GM12864 (cell line): ENCODE measurements at regions not wholly inside any gene's neighbourhood (a gene's known extent, or its start where the extent isn't known, plus 50 kb on each side); places are given as distances from the start of the nearest gene placed in this dataset.
"Not testable (repeated sequence)": the region's sequence is repeated elsewhere in the genome, so short reads cannot be mapped to it uniquely, and the experiment has no call there.

Experiments used
- DNase-seq: peaks from one replicate; pipeline ENCODE4 v3.0.0-alpha.2; 2011; ENCODE audit warnings: low read depth
- H3K4me3 ChIP-seq: 2 replicates; pipeline ENCODE4 v1.5.1; 2011; ENCODE audit warnings: mild to moderate bottlenecking, low read depth, low read length, control low read depth
- TF ChIP-seq, protein P1 (sequence below): IDR thresholded peaks from 2 replicates; pipeline ENCODE4 v1.5.1; 2011; ENCODE audit warnings: low read depth, mild to moderate bottlenecking, moderate library complexity, low read length, control low read depth, inconsistent platforms; ENCODE audit errors: missing control alignments

DNA sequence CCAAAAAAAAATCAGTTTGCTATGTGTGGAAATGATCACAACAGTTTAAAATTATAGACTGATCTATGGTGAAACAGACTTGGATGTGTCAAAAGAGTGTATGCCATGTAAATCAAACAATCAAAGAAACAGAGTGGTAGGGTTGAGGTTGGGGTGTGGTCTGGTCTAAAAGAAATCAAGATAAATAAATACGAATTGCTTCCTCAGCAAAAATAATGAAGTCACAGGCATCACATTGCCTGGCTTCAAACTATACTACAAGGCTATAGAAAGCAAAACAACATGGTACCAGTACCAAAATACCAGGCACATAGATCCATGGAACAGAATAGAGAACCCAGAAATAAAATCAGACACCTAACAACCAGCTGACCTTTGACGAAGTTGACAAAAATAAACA, 1796.9 kb downstream of the NCAM2 start:
- DNase-seq = no peak
- TF ChIP-seq, protein P1, sequence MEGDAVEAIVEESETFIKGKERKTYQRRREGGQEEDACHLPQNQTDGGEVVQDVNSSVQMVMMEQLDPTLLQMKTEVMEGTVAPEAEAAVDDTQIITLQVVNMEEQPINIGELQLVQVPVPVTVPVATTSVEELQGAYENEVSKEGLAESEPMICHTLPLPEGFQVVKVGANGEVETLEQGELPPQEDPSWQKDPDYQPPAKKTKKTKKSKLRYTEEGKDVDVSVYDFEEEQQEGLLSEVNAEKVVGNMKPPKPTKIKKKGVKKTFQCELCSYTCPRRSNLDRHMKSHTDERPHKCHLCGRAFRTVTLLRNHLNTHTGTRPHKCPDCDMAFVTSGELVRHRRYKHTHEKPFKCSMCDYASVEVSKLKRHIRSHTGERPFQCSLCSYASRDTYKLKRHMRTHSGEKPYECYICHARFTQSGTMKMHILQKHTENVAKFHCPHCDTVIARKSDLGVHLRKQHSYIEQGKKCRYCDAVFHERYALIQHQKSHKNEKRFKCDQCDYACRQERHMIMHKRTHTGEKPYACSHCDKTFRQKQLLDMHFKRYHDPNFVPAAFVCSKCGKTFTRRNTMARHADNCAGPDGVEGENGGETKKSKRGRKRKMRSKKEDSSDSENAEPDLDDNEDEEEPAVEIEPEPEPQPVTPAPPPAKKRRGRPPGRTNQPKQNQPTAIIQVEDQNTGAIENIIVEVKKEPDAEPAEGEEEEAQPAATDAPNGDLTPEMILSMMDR = no peak
- no peak overlapping the region for H3K4me3 ChIP-seq

DNA sequence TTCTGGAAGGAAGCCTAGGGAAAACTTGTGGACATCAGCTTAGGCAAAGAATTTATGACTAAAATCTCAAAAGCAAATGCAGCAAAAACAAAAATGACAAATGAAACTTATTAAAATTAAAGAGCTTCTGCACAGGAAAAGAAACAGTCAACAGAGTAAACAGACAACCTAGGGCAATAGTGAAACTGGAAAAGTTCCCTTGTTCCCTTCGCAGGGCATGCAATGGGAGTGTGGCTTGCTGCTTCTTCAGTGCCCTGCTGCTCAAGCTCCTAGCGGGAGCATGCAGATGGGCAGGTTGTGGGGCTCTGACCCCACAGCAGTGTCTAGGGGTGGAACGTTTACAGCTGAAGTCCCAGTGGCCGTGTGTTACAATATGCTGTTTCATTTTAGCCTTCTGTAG, 1797.4 kb downstream of the NCAM2 start:
- H3K4me3 ChIP-seq = no peak overlapping the region

DNA sequence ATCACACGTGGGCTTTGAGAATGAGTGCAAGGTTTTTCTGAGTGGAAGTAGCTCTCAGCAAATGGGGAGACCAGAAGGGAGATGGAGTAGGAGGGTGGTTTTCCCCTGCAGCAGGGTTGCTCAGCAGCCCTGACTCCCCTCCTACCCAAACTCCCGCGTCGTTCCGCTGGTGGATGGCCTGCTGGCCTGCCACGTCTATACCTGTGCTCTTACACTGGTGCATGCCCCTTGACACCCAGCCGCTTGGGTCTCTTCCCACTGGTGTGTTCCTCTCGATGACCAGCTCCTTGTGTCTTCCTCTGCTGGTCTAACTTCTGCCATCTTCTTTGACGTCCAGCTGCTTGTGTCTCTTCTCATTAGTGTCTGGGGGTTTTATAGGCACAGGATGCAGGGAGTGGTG, 1797.9 kb downstream of the NCAM2 start:
- TF ChIP-seq, protein P1 = no peak
- DNase-seq = no peak
- H3K4me3 ChIP-seq = no peak overlapping the region

More for the DNA sequence above, 1797.4 kb downstream of the NCAM2 start:
- no peak for DNase-seq
- TF ChIP-seq, protein P1 = no peak

DNA sequence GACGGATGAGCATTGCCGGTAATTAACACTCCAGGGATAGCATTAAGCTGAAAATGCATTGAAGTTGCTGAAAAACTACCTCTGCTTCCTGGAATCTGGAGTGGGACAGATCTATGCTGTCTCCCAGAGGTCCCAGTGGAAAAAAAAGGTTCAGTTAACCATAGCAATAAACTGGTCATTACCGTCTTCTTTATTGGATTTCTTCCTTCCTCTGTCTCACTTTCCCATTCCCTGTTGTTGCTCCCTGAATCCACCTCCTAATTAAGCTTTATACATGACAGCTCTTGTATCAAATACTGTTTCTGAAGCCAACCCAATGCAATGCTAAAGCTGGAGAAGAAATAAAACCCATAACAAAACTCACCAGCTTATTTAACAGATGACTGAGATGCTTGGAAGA, 1805.9 kb downstream of the NCAM2 start:
- TF ChIP-seq, protein P1 = no peak
- H3K4me3 ChIP-seq = no peak overlapping the region
- DNase-seq = no peak

DNA sequence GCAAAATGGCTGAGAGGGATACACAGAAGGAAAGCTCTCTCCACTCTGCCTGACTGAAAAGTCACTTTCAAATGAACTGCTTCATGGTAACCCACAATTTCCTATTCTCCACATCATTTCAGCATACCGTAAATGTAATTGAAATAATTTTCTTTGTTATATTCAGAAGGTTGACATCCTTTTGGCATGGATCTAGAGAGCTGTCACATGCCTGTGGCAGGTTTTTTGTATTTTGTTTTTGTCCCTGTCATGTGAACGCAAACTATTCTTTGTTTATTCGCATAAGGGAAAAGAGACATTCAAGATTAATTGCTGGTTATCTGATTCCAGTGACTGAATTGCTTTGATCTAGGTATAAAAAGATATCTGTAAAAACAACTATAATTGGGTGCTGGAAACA, 1808.1 kb downstream of the NCAM2 start:
- no peak overlapping the region for H3K4me3 ChIP-seq
- DNase-seq = no peak
- TF ChIP-seq, protein P1 = no peak

DNA sequence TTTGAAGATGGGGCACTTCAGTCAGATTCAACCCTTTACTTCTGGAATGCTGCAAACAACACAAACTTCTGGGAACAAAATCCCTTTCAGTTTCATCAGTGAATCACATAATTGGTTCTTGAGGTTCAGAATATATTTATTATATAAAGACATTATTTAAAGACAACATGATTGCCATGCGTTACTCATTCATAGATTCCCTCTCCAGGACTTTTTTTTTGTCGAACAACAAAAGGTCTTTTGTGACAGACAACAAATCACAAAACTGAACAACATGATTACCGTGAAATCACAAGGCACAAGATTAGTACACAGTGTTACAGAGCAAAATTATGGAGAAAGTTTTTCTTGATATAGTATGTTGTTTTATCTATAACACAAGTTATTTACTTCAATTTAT, 1815.0 kb downstream of the NCAM2 start:
- DNase-seq = no peak
- no peak overlapping the region for H3K4me3 ChIP-seq
- TF ChIP-seq, protein P1 = no peak

DNA sequence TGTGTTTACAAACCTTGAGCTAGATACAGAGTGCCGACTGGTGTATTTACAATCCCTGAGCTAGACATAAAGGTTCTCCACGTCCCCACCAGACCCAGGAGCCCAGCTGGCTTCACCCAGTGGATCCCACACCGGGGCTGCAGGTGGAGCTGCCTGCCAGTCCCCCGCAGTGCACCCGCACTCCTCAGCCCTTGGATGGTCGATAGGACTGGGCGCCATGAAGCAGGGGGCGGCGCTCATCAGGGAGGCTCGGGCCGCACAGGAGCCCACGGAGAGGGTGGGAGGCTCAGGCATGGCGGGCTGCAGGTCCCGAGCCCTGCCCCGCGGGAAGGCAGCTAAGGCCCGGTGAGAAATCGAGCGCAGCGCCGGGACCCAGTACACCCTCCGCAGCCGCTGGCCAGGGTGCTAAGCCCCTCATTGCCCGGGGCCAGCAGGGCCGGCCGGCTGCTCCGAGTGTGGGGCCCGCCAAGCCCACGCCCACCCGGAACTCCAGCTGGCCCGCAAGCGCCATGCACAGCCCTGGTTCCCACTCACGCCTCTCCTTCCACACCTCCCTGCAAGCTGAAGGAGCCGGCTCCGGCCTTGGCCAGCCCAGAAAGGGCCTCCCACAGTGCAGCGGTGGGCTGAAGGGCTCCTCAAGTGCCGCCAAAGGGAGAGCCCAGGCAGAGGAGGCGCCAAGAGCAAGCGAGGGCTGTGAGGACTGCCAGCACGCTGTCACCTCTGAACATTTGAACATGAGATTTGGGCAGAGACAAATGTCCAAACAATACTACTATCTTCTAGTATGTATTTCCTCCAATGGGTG, 1820.7 kb downstream of the NCAM2 start:
- not testable (repeated sequence) for DNase-seq, H3K4me3 ChIP-seq
